ENCODE measurements at regions not wholly inside any gene's neighbourhood (a gene's known extent, or its start where the extent isn't known, plus 50 kb on each side); places are given as distances from the start of the nearest gene placed in this dataset.

DNA sequence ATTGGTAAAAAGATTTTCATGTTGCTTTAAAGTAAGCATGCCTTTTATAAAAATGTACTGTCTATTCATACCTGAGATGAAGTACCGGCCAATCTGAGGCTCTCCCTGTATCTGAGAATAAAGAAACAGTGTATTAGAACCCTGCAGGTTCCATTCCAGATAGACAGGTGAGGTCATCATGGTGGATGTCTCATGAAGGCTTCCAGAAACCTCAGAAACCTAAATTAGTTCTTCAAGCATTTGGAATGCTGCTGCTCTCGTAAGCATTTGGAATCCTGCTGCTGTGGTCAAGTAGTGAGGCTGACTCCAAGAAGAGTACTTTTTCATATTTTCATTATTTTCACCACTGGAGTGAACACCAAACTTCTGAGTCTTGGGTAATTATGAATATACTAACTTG, 642.3 kb downstream of the MAFB start:
- TF ChIP-seq, protein P1, sequence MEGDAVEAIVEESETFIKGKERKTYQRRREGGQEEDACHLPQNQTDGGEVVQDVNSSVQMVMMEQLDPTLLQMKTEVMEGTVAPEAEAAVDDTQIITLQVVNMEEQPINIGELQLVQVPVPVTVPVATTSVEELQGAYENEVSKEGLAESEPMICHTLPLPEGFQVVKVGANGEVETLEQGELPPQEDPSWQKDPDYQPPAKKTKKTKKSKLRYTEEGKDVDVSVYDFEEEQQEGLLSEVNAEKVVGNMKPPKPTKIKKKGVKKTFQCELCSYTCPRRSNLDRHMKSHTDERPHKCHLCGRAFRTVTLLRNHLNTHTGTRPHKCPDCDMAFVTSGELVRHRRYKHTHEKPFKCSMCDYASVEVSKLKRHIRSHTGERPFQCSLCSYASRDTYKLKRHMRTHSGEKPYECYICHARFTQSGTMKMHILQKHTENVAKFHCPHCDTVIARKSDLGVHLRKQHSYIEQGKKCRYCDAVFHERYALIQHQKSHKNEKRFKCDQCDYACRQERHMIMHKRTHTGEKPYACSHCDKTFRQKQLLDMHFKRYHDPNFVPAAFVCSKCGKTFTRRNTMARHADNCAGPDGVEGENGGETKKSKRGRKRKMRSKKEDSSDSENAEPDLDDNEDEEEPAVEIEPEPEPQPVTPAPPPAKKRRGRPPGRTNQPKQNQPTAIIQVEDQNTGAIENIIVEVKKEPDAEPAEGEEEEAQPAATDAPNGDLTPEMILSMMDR (IDR thresholded peaks at IDR 0.05; ENCODE audit: poor library complexity): no peak
- no peak for TF ChIP-seq EZH2phosphoT487 (IDR thresholded peaks at IDR 0.05; ENCODE audit: low read depth, severe bottlenecking, unreplicated experiment)
